WTC11 (cell line): ENCODE measurements at regions not wholly inside any gene's neighbourhood (a gene's known extent, or its start where the extent isn't known, plus 50 kb on each side); places are given as distances from the start of the nearest gene placed in this dataset.

Experiments
- ATAC-seq: fragments of 200-7000 bp; cut with Tn5 transposase; 2 replicates; pipeline ENCODE4 v1.10.0; 2021; ENCODE audit warnings: mild to moderate bottlenecking, moderate library complexity
- CTCF ChIA-PET: fragments of 300-600 bp; sonication (Branson Sonifier 250); formaldehyde crosslinking; loops from one replicate; lab custom pipeline; 2021; ENCODE audit warnings: antibody characterized with exemption; lab: Charles Lee
- POLR2A ChIA-PET: fragments of 350-600 bp; sonication (Branson Sonifier 250); formaldehyde crosslinking; loops from one replicate; lab custom pipeline; 2021; ENCODE audit warnings: antibody characterized with exemption; lab: Charles Lee
- DNase-seq: peaks from one replicate; pipeline ENCODE4 v3.0.0; 2021; ENCODE audit warnings: low spot score
- H3K27ac Mint-ChIP-seq: 2 replicates; pipeline ENCODE4 v1.8.0; 2021; ENCODE audit warnings: mixed read lengths
- H3K27me3 Mint-ChIP-seq: 2 replicates; pipeline ENCODE4 v1.8.0; 2021; ENCODE audit warnings: low read depth, mild to moderate bottlenecking, moderate library complexity, mixed read lengths
- H3K36me3 Mint-ChIP-seq: 2 replicates; pipeline ENCODE4 v1.8.0; 2021; ENCODE audit warnings: mixed read lengths
- H3K4me1 Mint-ChIP-seq: 2 replicates; pipeline ENCODE4 v1.8.0; 2022; ENCODE audit warnings: mixed read lengths
- H3K4me3 Mint-ChIP-seq: 2 replicates; pipeline ENCODE4 v1.8.0; 2021; ENCODE audit warnings: mild to moderate bottlenecking, moderate library complexity, mixed read lengths
- H3K9me3 Mint-ChIP-seq: 2 replicates; pipeline ENCODE4 v1.8.0; 2021; ENCODE audit warnings: mixed read lengths
- AFF4 ChIP-seq: sonication (generic); formaldehyde crosslinking; IDR thresholded peaks from 2 replicates; pipeline ENCODE4 v1.8.1; 2023; ENCODE audit warnings: mild to moderate bottlenecking, missing genetic modification reagents, borderline replicate concordance
- ATF2 ChIP-seq: sonication (generic); formaldehyde crosslinking; IDR thresholded peaks from 2 replicates; pipeline ENCODE4 v1.8.1; 2022; ENCODE audit warnings: low read depth, missing genetic modification reagents, borderline replicate concordance
- CREB1 ChIP-seq: sonication (generic); formaldehyde crosslinking; IDR thresholded peaks from 2 replicates; pipeline ENCODE4 v1.8.0; 2023; ENCODE audit warnings: mild to moderate bottlenecking, missing genetic modification reagents
- E2F4 ChIP-seq: sonication (generic); formaldehyde crosslinking; IDR thresholded peaks from 2 replicates; pipeline ENCODE4 v1.8.1; 2022; ENCODE audit warnings: low read depth, mild to moderate bottlenecking, moderate library complexity, missing genetic modification reagents, borderline replicate concordance
- ELF4 ChIP-seq: sonication (generic); formaldehyde crosslinking; IDR thresholded peaks from 2 replicates; pipeline ENCODE4 v1.8.1; 2022; ENCODE audit warnings: low read depth, mild to moderate bottlenecking, moderate library complexity, missing genetic modification reagents
- ESRRA ChIP-seq: sonication (generic); formaldehyde crosslinking; IDR thresholded peaks from 2 replicates; pipeline ENCODE4 v1.8.1; 2022; ENCODE audit warnings: mild to moderate bottlenecking, missing genetic modification reagents, borderline replicate concordance
- ETV6 ChIP-seq: sonication (generic); formaldehyde crosslinking; IDR thresholded peaks from 2 replicates; pipeline ENCODE4 v1.8.1; 2022; ENCODE audit warnings: mild to moderate bottlenecking, missing genetic modification reagents
- GABPB1 ChIP-seq: sonication (generic); formaldehyde crosslinking; IDR thresholded peaks from 2 replicates; pipeline ENCODE4 v1.8.1; 2023; ENCODE audit warnings: mild to moderate bottlenecking, missing genetic modification reagents
- HMGA2 ChIP-seq: fragments of 250-450 bp; sonication (Bioruptor Pico); IDR thresholded peaks from 2 replicates; pipeline ENCODE4 v1.4.0; 2021; ENCODE audit warnings: mild to moderate bottlenecking, moderate library complexity
- MLX ChIP-seq: sonication (generic); formaldehyde crosslinking; IDR thresholded peaks from 2 replicates; pipeline ENCODE4 v1.8.1; 2023; ENCODE audit warnings: mild to moderate bottlenecking, missing genetic modification reagents, moderate library complexity
- RELA ChIP-seq: sonication (generic); formaldehyde crosslinking; IDR thresholded peaks from 2 replicates; pipeline ENCODE4 v1.8.1; 2022; ENCODE audit warnings: missing genetic modification reagents, mild to moderate bottlenecking, borderline replicate concordance
- RORB ChIP-seq: fragments of 250-450 bp; sonication (Bioruptor Pico); IDR thresholded peaks from 2 replicates; pipeline ENCODE4 v1.9.0; 2021; ENCODE audit warnings: mild to moderate bottlenecking
- SMAD3 ChIP-seq: sonication (generic); formaldehyde crosslinking; IDR thresholded peaks from 2 replicates; pipeline ENCODE4 v1.8.0; 2022; ENCODE audit warnings: missing genetic modification reagents, mild to moderate bottlenecking, borderline replicate concordance
- SMAD4 ChIP-seq: sonication (generic); formaldehyde crosslinking; IDR thresholded peaks from 2 replicates; pipeline ENCODE4 v1.8.0; 2022; ENCODE audit warnings: mild to moderate bottlenecking, missing genetic modification reagents
- TCF7 ChIP-seq: sonication (generic); formaldehyde crosslinking; IDR thresholded peaks from 2 replicates; pipeline ENCODE4 v1.8.0; 2022; ENCODE audit warnings: mild to moderate bottlenecking, low read depth, missing genetic modification reagents, moderate library complexity
- USF2 ChIP-seq: sonication (generic); formaldehyde crosslinking; IDR thresholded peaks from 2 replicates; pipeline ENCODE4 v1.8.1; 2023; ENCODE audit warnings: mild to moderate bottlenecking, missing genetic modification reagents, moderate library complexity
- ZNF219 ChIP-seq: sonication (generic); formaldehyde crosslinking; IDR thresholded peaks from 2 replicates; pipeline ENCODE4 v1.8.0; 2023; ENCODE audit warnings: missing genetic modification reagents, mild to moderate bottlenecking, borderline replicate concordance
- ZNF512 ChIP-seq: sonication (generic); formaldehyde crosslinking; IDR thresholded peaks from 2 replicates; pipeline ENCODE4 v1.8.1; 2022; ENCODE audit warnings: missing genetic modification reagents, borderline replicate concordance
- ZNF532 ChIP-seq: fragments of 250-450 bp; sonication (Bioruptor Pico); IDR thresholded peaks from 2 replicates; pipeline ENCODE4 v1.9.0; 2021; ENCODE audit warnings: mild to moderate bottlenecking, borderline replicate concordance

GRCh38 chr5:31084871-31085270 is 108.6 kb upstream of the CDH6 start:
- ChIA-PET CTCF (interaction anchor here (1.1 kb wide), 1 partner anchor 102 kb away, joined by 3 read pairs; no protein-coding TSS in a partner anchor), POLR2A (no interaction called here)
- DNase-seq (no peak), ATAC-seq (no peak)
- Mint-ChIP-seq H3K9me3 (no peaks in the 10 kb centered on the region), H3K4me3 (no peak overlapping the region), H3K27me3 (no peaks in the 10 kb centered on the region; the same call in 1 of the 2 replicates), H3K36me3 (no peaks in the 10 kb centered on the region), H3K4me1 (peaks cover 9% of the 10 kb centered on the region), H3K27ac (no peak overlapping the region)
- TF ChIP-seq HMGA2 (no peak), ETV6 (CRISPR knock-in tag) (no peak), RORB (CRISPR knock-in tag) (no peak), ZNF512 (CRISPR knock-in tag) (no peak), E2F4 (CRISPR knock-in tag) (no peak), GABPB1 (CRISPR knock-in tag) (no peak), SMAD4 (no peak), USF2 (CRISPR knock-in tag) (no peak), CREB1 (no peak), ZNF219 (CRISPR knock-in tag) (no peak), ZNF532 (CRISPR knock-in tag) (no peak)

- ChIA-PET POLR2A (no interaction called here), CTCF (no interaction called here)
- Mint-ChIP-seq H3K27me3 (no peaks in the 10 kb centered on the region; the same call in 1 of the 2 replicates), H3K36me3 (no peaks in the 10 kb centered on the region), H3K4me3 (no peak overlapping the region), H3K27ac (no peak overlapping the region), H3K4me1 (peaks cover 9% of the 10 kb centered on the region), H3K9me3 (no peaks in the 10 kb centered on the region)
- ATAC-seq, result no peak
- no peak for DNase-seq
- TF ChIP-seq ESRRA (CRISPR knock-in tag) (no peak), TCF7 (CRISPR knock-in tag) (no peak), MLX (no peak), AFF4 (CRISPR knock-in tag) (no peak), SMAD3 (no peak), ATF2 (CRISPR knock-in tag) (no peak), ELF4 (CRISPR knock-in tag) (no peak), RELA (CRISPR knock-in tag) (no peak)
These were observed 110.1 kb upstream of the CDH6 start for GRCh38 chr5:31083364-31083763.
